ENCODE measurements at regions not wholly inside any gene's neighbourhood (a gene's known extent, or its start where the extent isn't known, plus 50 kb on each side); places are given as distances from the start of the nearest gene placed in this dataset.
"Not testable (repeated sequence)": the region's sequence is repeated elsewhere in the genome, so short reads cannot be mapped to it uniquely, and the experiment has no call there.

DNA sequence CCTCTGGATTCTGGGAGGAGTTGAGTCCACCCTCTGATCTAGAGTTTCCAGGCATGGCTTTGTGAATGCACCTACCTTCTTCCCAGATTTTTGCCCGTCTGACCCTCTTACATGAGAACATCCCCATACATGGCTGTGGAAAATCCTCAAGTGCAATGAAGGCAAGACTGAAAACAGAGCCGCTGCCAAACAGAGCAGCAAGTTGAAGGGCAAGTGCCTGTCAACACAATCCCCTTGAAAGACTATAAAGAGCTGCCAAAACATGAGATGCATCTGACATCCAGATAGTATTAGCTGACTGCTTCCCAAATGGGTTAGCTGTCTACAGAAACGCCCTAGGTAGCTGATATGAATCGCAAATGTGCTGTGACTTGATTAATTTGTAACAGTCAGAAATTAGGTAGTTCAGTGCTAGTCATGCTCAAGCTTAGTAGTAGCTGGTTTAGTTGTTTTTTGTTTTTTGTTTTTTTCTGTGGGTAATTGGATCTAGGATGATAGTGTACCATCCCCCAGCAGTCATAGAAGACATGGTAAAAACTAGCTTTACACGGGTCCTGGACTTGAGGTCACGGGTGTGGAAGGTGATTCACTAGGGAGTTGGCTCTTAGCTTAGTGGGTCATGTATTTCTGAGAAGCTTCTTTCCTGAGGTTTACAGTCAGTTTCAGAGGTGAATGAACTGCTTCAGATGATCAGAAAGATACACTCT is 302.8 kb upstream of the PLGLB1 start:
- H3K79me2 ChIP-seq (ENCODE audit: low read length); H4K20me1 ChIP-seq (ENCODE audit: insufficient read depth, low read depth, low read length); H3K27ac ChIP-seq (ENCODE audit: low read length); H3K9me3 ChIP-seq (ENCODE audit: low read length); H3K9me2 ChIP-seq (replicated peaks; ENCODE audit: insufficient read depth, low read length); H3K36me3 ChIP-seq (ENCODE audit: insufficient read depth, low read length); H2AFZ ChIP-seq (ENCODE audit: low read length); H3K27me3 ChIP-seq (ENCODE audit: low read length): not testable (repeated sequence)
- H3K4me2 ChIP-seq (ENCODE audit: low read depth, low read length, poor library complexity, severe bottlenecking): peak overlapping the region; percentile 51
- peak overlapping the region; percentile 43; the same call in 1 of the 2 replicates for H3K9ac ChIP-seq (ENCODE audit: low read length)
- H3K4me1 ChIP-seq (ENCODE audit: low read length): peaks cover 44% of the 10 kb centered on the region
- DNase-seq: peak; percentile 43
- peak overlapping the region; percentile 38; the same call in 1 of the 2 replicates for H3K4me3 ChIP-seq (ENCODE audit: low read length)

DNA sequence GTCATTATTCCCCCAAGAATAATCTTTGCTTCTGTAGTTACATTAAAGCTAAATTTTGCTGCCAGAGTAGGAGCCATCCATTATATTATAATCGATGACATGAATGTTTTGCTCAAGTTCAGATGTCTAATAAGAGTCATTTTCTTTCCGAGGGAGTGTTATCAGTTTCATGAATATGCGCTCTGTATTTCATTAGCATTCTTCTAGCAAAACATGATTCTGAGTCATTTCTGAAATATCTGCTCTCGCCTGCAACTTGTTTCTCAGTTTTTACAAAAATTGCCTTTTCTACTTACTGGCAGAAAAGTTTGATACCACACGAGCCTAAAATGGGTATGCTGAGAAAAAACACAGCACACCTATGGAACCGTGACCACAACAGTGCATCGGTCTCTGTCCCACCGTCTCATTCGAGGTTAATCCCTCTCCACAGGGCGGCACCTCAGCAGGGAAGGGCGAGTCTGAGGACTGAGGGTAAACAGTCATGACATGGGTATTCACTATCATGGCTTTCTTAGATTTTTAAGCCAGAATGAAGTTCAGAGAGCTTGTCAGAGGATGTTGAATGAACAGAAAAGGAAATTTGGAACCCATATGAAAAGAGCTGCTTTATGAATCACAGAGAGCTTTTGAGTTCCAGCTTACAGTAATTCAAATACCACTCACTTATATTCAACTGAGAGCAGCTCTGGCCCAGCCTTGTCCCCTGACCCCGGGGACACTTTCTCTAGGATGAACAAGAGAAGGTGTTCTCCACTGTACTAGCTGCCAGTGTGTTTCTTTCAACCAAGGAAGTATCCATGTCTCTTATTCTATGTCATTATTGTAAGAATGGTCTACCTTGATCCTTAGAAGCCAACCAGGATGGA is 303.6 kb upstream of the PLGLB1 start:
- H3K9ac ChIP-seq (ENCODE audit: low read length); H3K27me3 ChIP-seq (ENCODE audit: low read length); H4K20me1 ChIP-seq (ENCODE audit: insufficient read depth, low read depth, low read length); H3K79me2 ChIP-seq (ENCODE audit: low read length); H3K36me3 ChIP-seq (ENCODE audit: insufficient read depth, low read length); H3K27ac ChIP-seq (ENCODE audit: low read length); H3K4me2 ChIP-seq (ENCODE audit: low read depth, low read length, poor library complexity, severe bottlenecking); H3K9me3 ChIP-seq (ENCODE audit: low read length); DNase-seq; H2AFZ ChIP-seq (ENCODE audit: low read length); H3K4me3 ChIP-seq (ENCODE audit: low read length); H3K9me2 ChIP-seq (replicated peaks; ENCODE audit: insufficient read depth, low read length): not testable (repeated sequence)
- peaks cover 48% of the 10 kb centered on the region for H3K4me1 ChIP-seq (ENCODE audit: low read length)

GRCh38 chr2:87325911-87326294 is 304.3 kb upstream of the PLGLB1 start:
- not testable (repeated sequence) for H3K27ac ChIP-seq (ENCODE audit: low read length); H2AFZ ChIP-seq (ENCODE audit: low read length); H4K20me1 ChIP-seq (ENCODE audit: insufficient read depth, low read depth, low read length); H3K4me2 ChIP-seq (ENCODE audit: low read depth, low read length, poor library complexity, severe bottlenecking); H3K9me2 ChIP-seq (replicated peaks; ENCODE audit: insufficient read depth, low read length); H3K9ac ChIP-seq (ENCODE audit: low read length); H3K27me3 ChIP-seq (ENCODE audit: low read length); H3K4me3 ChIP-seq (ENCODE audit: low read length); H3K79me2 ChIP-seq (ENCODE audit: low read length); H3K9me3 ChIP-seq (ENCODE audit: low read length); DNase-seq; H3K36me3 ChIP-seq (ENCODE audit: insufficient read depth, low read length)
- H3K4me1 ChIP-seq (ENCODE audit: low read length): peaks cover 51% of the 10 kb centered on the region

GRCh38 chr2:87326754-87327153 is 305.1 kb upstream of the PLGLB1 start:
- H3K9me2 ChIP-seq (replicated peaks; ENCODE audit: insufficient read depth, low read length); H3K27ac ChIP-seq (ENCODE audit: low read length); H3K27me3 ChIP-seq (ENCODE audit: low read length); H2AFZ ChIP-seq (ENCODE audit: low read length); H4K20me1 ChIP-seq (ENCODE audit: insufficient read depth, low read depth, low read length); H3K4me3 ChIP-seq (ENCODE audit: low read length); H3K4me2 ChIP-seq (ENCODE audit: low read depth, low read length, poor library complexity, severe bottlenecking); H3K9ac ChIP-seq (ENCODE audit: low read length); H3K9me3 ChIP-seq (ENCODE audit: low read length); H3K79me2 ChIP-seq (ENCODE audit: low read length); H3K36me3 ChIP-seq (ENCODE audit: insufficient read depth, low read length): not testable (repeated sequence)
- peaks cover 51% of the 10 kb centered on the region for H3K4me1 ChIP-seq (ENCODE audit: low read length)
- peak; percentile 7 for DNase-seq

- peak overlapping the region; percentile 45 for H3K4me2 ChIP-seq (ENCODE audit: low read depth, low read length, poor library complexity, severe bottlenecking)
- peaks cover 59% of the 10 kb centered on the region for H3K4me1 ChIP-seq (ENCODE audit: low read length)
- DNase-seq: peak; percentile 37
- not testable (repeated sequence) for H4K20me1 ChIP-seq (ENCODE audit: insufficient read depth, low read depth, low read length); H3K4me3 ChIP-seq (ENCODE audit: low read length); H3K79me2 ChIP-seq (ENCODE audit: low read length); H3K9me3 ChIP-seq (ENCODE audit: low read length); H3K27me3 ChIP-seq (ENCODE audit: low read length); H3K9me2 ChIP-seq (replicated peaks; ENCODE audit: insufficient read depth, low read length); H3K27ac ChIP-seq (ENCODE audit: low read length); H2AFZ ChIP-seq (ENCODE audit: low read length); H3K36me3 ChIP-seq (ENCODE audit: insufficient read depth, low read length)
- 0 out of 2 replicates have a peak overlapping the region, but pooled peaks have one; percentile 16 for H3K9ac ChIP-seq (ENCODE audit: low read length)
Measured at GRCh38 chr2:87327648-87328371, 306.2 kb upstream of the PLGLB1 start.

- peak overlapping the region; percentile 16; the same call in 1 of the 2 replicates for H3K9ac ChIP-seq (ENCODE audit: low read length)
- not testable (repeated sequence) for H3K9me3 ChIP-seq (ENCODE audit: low read length); H3K27me3 ChIP-seq (ENCODE audit: low read length); H3K9me2 ChIP-seq (replicated peaks; ENCODE audit: insufficient read depth, low read length); H3K36me3 ChIP-seq (ENCODE audit: insufficient read depth, low read length); H3K79me2 ChIP-seq (ENCODE audit: low read length); H2AFZ ChIP-seq (ENCODE audit: low read length); H4K20me1 ChIP-seq (ENCODE audit: insufficient read depth, low read depth, low read length)
- peaks cover 48% of the 10 kb centered on the region for H3K4me1 ChIP-seq (ENCODE audit: low read length)
- peak overlapping the region; percentile 40; the same call in 1 of the 2 replicates for H3K27ac ChIP-seq (ENCODE audit: low read length)
- peak overlapping the region; percentile 49 for H3K4me3 ChIP-seq (ENCODE audit: low read length)
- peak overlapping the region; percentile 67 for H3K4me2 ChIP-seq (ENCODE audit: low read depth, low read length, poor library complexity, severe bottlenecking)
- DNase-seq: peak; percentile 40
Measured at GRCh38 chr2:87329529-87329928, 307.9 kb upstream of the PLGLB1 start.

- not testable (repeated sequence) for H3K9me2 ChIP-seq (replicated peaks; ENCODE audit: insufficient read depth, low read length); H3K9me3 ChIP-seq (ENCODE audit: low read length); H3K9ac ChIP-seq (ENCODE audit: low read length); H3K4me3 ChIP-seq (ENCODE audit: low read length); H3K27ac ChIP-seq (ENCODE audit: low read length); H3K36me3 ChIP-seq (ENCODE audit: insufficient read depth, low read length); H2AFZ ChIP-seq (ENCODE audit: low read length); H4K20me1 ChIP-seq (ENCODE audit: insufficient read depth, low read depth, low read length); DNase-seq; H3K27me3 ChIP-seq (ENCODE audit: low read length); H3K4me2 ChIP-seq (ENCODE audit: low read depth, low read length, poor library complexity, severe bottlenecking); H3K79me2 ChIP-seq (ENCODE audit: low read length)
- peaks cover 47% of the 10 kb centered on the region for H3K4me1 ChIP-seq (ENCODE audit: low read length)
Measured at GRCh38 chr2:87330486-87330885, 308.8 kb upstream of the PLGLB1 start.

DNA sequence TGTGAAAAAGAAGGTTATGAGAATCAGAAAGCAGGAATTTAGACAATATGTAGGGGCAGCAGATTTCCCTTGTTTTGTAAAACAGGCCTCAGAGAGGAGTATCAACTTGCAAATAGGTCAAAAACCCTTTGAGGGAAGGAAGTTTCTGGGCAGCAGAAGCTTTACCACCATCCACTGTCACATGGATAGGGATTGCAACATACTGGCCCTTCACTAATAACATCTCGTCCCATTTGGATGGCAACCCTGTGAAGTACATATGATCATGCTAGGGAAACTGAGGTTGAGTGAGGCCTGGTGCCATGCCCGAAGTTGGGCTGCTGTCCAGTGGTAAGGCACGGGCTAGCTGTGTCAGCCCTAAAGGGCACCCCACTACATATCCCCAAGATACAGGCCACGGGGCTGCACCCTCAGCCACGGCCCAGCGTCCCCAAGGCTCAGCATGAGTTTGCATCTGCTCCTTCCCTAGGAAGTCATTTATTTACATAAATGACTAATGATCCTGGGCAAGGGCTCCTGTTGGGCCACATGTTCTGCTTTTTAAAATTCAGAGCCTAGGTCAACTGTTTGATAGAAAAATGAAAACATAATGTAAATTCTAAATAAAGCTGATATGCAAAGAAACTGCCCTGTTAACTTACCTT is 310.4 kb upstream of the PLGLB1 start:
- not testable (repeated sequence) for H4K20me1 ChIP-seq (ENCODE audit: insufficient read depth, low read depth, low read length); H3K36me3 ChIP-seq (ENCODE audit: insufficient read depth, low read length); H3K9me3 ChIP-seq (ENCODE audit: low read length); H2AFZ ChIP-seq (ENCODE audit: low read length); H3K4me3 ChIP-seq (ENCODE audit: low read length); H3K4me2 ChIP-seq (ENCODE audit: low read depth, low read length, poor library complexity, severe bottlenecking); H3K79me2 ChIP-seq (ENCODE audit: low read length); H3K27me3 ChIP-seq (ENCODE audit: low read length); H3K9me2 ChIP-seq (replicated peaks; ENCODE audit: insufficient read depth, low read length)
- peak; percentile 70 for DNase-seq
- peak overlapping the region; percentile 58 for H3K27ac ChIP-seq (ENCODE audit: low read length)
- H3K9ac ChIP-seq (ENCODE audit: low read length): peak overlapping the region; percentile 30; the same call in 1 of the 2 replicates
- peaks cover 47% of the 10 kb centered on the region for H3K4me1 ChIP-seq (ENCODE audit: low read length)

Data from Karpas-422 (cell line).